HG02759 (cell line): ENCODE measurements at regions not wholly inside any gene's neighbourhood (a gene's known extent, or its start where the extent isn't known, plus 50 kb on each side); places are given as distances from the start of the nearest gene placed in this dataset.

ENCODE experiments used
- ATAC-seq: cut with Tn5 transposase; IDR thresholded peaks from one replicate; pipeline ENCODE4 v1.9.1; 2021; ENCODE audit warnings: mild to moderate bottlenecking, moderate library complexity; ENCODE audit not compliant: unreplicated experiment

DNA sequence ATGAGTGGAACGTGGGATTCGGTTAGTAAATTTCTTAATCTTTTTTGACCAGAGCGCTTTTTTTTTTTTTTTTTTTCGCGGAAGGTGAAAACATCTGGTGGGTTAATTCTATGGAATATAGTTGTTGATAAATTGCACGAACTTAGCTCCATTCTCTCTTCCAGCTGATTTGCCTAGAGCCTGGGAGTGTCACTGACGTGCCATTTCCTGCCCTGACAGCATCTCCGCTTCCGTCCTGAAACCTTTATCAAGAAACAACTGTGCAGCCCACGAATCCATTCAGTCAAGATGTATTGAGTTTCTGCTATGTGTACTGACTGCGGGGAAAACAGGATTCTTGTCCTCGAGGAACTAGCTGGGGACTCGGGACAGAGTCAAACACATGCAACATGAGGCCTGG is 59.5 kb upstream of the TGM3 start:
- no peak for ATAC-seq

GRCh38 chr20:2237059-2237458 is 58.7 kb upstream of the TGM3 start:
- ATAC-seq, result no peak

DNA sequence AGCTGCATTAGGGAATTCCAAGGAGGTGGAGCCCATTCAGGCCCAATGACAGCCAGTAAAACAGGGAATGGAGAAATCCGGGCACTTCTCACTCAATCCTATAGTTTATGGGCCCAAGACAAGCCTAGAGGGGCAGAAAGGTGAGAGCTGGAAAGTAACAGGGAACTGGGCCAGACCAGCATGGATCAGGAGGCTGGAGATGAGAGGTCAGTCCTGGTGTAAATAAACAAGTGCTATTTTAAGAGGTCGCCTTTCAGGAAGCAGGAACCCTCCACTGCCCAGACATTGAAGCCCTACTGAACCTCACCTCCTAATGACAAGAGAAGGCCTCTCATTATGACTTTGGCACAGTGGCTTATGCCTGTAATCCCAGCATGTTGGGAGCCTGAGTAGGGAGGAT is 57.2 kb upstream of the TGM3 start:
- ATAC-seq, result no peak

DNA sequence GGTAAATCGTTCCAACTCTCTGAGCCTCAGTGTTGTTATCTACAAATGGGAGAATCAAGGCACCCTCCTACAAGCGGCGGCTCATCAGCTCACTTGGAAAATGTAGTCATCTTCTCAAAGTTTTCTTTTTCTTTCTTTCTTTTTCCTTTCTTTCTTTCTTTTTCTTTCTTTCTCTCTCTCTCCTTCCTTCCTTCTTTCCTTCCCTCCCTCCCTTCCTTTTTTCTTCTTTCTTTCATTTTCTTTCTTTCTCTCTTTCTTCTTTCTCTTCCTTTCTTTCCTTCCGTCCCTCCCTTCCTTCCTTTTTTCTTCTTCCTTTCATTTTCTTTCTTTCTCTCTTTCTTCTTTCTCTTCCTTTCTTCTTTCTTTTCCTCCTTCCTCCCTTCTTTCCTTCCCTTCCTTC is 55.0 kb upstream of the TGM3 start:
- ATAC-seq, result no peak

DNA sequence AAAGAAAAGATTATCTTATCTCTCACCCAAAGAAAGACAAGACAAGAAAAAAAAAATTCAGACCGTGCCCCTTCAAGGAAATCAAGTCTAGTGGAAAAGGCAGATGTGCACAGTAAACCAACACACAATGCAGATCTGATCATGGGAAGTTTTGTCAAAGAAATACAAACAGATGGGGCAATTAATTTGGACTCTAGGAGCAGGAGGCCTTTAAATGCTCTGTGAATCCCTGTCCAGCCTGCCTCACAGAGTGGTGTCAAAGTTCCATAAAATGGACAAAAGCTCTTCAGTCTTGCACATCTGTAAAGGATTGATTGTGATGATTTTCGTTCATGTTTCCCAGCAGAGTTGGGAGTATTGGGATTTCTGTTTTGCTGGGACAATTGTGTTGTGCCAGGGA is 53.1 kb upstream of the TGM3 start:
- no peak for ATAC-seq

GRCh38 chr20:2244523-2244922 is 51.3 kb upstream of the TGM3 start:
- ATAC-seq, result no peak

GRCh38 chr20:2244993-2245392 is 50.8 kb upstream of the TGM3 start:
- no peak for ATAC-seq

DNA sequence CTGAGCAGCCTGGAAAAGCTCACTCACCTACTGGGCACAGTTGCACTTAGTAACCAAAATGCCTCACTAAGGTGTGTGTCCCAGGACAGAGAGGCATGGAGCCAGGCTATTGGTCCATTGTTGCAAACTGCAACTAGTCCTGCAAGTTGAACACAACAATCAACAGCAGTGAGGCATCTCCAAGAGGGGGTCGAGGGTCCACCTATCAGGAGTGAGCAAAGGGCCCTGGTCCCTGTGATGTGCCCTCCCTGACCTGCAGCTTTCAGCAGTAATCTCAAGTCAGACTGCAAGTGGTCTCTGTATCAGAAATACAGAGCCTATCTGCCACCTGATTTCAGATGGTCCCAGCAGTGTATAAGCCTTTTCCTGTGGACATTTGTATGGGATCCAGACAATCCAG is 50.2 kb upstream of the TGM3 start:
- ATAC-seq, result no peak
